ENCODE measurements at regions not wholly inside any gene's neighbourhood (a gene's known extent, or its start where the extent isn't known, plus 50 kb on each side); places are given as distances from the start of the nearest gene placed in this dataset.

- in situ Hi-C loops (cut with HindIII; ENCODE audit: low pct_ligation_motif_present, low sequenced_read_pairs): no loop called here
- no peak overlapping the region for H3K4me3 ChIP-seq (ENCODE audit: low read depth, low read length)
- H3K27ac ChIP-seq: no peak overlapping the region
- no peak for DNase-seq
- no peak for TF ChIP-seq CTCF (IDR thresholded peaks at IDR 0.05; ENCODE audit: low read depth, low read length, missing control alignments)
- no peaks in the 10 kb centered on the region for H3K36me3 ChIP-seq (replicated peaks)
- H3K27me3 ChIP-seq (replicated peaks): no peaks in the 10 kb centered on the region
Measured at GRCh38 chr2:221235941-221236340, 336.2 kb downstream of the EPHA4 start.

GRCh38 chr2:221241072-221241471, 331.0 kb downstream of the EPHA4 start:
- TF ChIP-seq CTCF (IDR thresholded peaks at IDR 0.05; ENCODE audit: low read depth, low read length, missing control alignments): no peak
- no peaks in the 10 kb centered on the region for H3K36me3 ChIP-seq (replicated peaks)
- in situ Hi-C loops (cut with HindIII; ENCODE audit: low pct_ligation_motif_present, low sequenced_read_pairs): no loop called here

GRCh38 chr2:221243771-221244170, 328.3 kb downstream of the EPHA4 start:
- no peaks in the 10 kb centered on the region for H3K36me3 ChIP-seq (replicated peaks)
- in situ Hi-C loops (cut with HindIII; ENCODE audit: low pct_ligation_motif_present, low sequenced_read_pairs): no loop called here
- H3K27ac ChIP-seq: no peak overlapping the region
- H3K4me3 ChIP-seq (ENCODE audit: low read depth, low read length): no peak overlapping the region
- H3K27me3 ChIP-seq (replicated peaks): no peaks in the 10 kb centered on the region
- TF ChIP-seq CTCF (IDR thresholded peaks at IDR 0.05; ENCODE audit: low read depth, low read length, missing control alignments): no peak
- no peak for DNase-seq

More at GRCh38 chr2:221241072-221241471, 331.0 kb downstream of the EPHA4 start:
- no peak overlapping the region for H3K27ac ChIP-seq
- no peak for DNase-seq
- no peaks in the 10 kb centered on the region for H3K27me3 ChIP-seq (replicated peaks)
- H3K4me3 ChIP-seq (ENCODE audit: low read depth, low read length): no peak overlapping the region

- Histone ChIP-seq H3K27me3 (replicated peaks) (no peaks in the 10 kb centered on the region), H3K36me3 (replicated peaks) (no peaks in the 10 kb centered on the region), H3K27ac (no peak overlapping the region), H3K4me3 (ENCODE audit: low read depth, low read length) (no peak overlapping the region)
- in situ Hi-C loops (cut with HindIII; ENCODE audit: low pct_ligation_motif_present, low sequenced_read_pairs): no loop called here
- no peak for DNase-seq
- TF ChIP-seq CTCF (IDR thresholded peaks at IDR 0.05; ENCODE audit: low read depth, low read length, missing control alignments): no peak
Measured at GRCh38 chr2:221245045-221245444, 327.1 kb downstream of the EPHA4 start.

- in situ Hi-C loops (cut with HindIII; ENCODE audit: low pct_ligation_motif_present, low sequenced_read_pairs): no loop called here
- TF ChIP-seq CTCF (IDR thresholded peaks at IDR 0.05; ENCODE audit: low read depth, low read length, missing control alignments): no peak
- DNase-seq: no peak
- no peaks in the 10 kb centered on the region for H3K36me3 ChIP-seq (replicated peaks)
- no peaks in the 10 kb centered on the region for H3K27me3 ChIP-seq (replicated peaks)
- no peak overlapping the region for H3K27ac ChIP-seq
- no peak overlapping the region for H3K4me3 ChIP-seq (ENCODE audit: low read depth, low read length)
Measured at GRCh38 chr2:221245772-221246171, 326.3 kb downstream of the EPHA4 start.

DNA sequence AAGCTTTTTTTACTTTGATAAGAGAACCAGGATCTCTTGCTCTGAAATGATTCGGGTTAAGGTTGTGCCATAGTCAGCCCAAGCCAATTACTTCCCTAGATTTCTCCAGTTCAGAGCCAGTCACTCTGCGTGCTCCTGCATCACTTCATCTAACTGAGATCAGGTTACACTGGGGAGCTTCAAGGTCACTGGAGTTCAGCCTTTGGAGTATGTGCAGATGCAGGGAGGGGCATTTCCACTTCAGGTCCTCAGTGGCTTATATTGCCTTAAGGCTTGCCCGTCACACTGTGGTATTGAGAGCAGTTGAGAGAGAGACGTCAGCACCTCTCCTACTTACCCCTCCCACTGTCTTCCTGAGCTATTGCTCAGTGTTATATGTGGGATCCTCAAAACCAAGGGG, 317.8 kb downstream of the EPHA4 start:
- Histone ChIP-seq H3K36me3 (replicated peaks) (no peaks in the 10 kb centered on the region), H3K4me3 (ENCODE audit: low read depth, low read length) (no peak overlapping the region), H3K27me3 (replicated peaks) (no peaks in the 10 kb centered on the region), H3K27ac (no peak overlapping the region)
- no peak for DNase-seq
- in situ Hi-C loops (cut with HindIII; ENCODE audit: low pct_ligation_motif_present, low sequenced_read_pairs): no loop called here
- TF ChIP-seq CTCF (IDR thresholded peaks at IDR 0.05; ENCODE audit: low read depth, low read length, missing control alignments): no peak
